ENCODE measurements at regions not wholly inside any gene's neighbourhood (a gene's known extent, or its start where the extent isn't known, plus 50 kb on each side); places are given as distances from the start of the nearest gene placed in this dataset.

DNA sequence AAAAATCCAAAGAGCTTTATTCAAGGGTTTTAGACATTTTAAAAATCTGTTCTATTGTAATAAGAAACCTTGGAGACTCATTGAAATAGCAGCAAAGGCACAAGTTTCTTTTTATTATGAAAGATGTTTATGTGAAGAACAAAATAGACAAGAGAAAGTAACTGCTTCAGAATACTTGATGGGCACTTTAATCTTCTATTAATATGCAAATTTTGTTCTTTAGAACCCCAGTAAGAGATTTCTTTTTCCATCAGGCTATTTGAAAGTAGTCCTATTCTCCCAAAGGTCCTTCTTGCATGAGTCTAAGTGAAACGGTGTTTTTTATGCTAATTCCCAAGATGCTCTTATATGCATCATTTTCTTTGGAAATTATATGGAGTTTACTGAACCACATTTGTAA lies 602.0 kb downstream of the EFNA5 start:
- no peaks in the 10 kb centered on the region for H3K4me1 ChIP-seq
- no peaks in the 10 kb centered on the region for H3K36me3 ChIP-seq (ENCODE audit: insufficient read depth in 1 of 2, low read depth in 1 of 2)
- no peak overlapping the region for H3K27ac ChIP-seq
- DNase-seq (no peak), ATAC-seq (no peak)
- intact Hi-C loops (cut with DNase I): no loop called here
- no peaks in the 10 kb centered on the region for H3K9me3 ChIP-seq
- TF ChIP-seq, protein P1, sequence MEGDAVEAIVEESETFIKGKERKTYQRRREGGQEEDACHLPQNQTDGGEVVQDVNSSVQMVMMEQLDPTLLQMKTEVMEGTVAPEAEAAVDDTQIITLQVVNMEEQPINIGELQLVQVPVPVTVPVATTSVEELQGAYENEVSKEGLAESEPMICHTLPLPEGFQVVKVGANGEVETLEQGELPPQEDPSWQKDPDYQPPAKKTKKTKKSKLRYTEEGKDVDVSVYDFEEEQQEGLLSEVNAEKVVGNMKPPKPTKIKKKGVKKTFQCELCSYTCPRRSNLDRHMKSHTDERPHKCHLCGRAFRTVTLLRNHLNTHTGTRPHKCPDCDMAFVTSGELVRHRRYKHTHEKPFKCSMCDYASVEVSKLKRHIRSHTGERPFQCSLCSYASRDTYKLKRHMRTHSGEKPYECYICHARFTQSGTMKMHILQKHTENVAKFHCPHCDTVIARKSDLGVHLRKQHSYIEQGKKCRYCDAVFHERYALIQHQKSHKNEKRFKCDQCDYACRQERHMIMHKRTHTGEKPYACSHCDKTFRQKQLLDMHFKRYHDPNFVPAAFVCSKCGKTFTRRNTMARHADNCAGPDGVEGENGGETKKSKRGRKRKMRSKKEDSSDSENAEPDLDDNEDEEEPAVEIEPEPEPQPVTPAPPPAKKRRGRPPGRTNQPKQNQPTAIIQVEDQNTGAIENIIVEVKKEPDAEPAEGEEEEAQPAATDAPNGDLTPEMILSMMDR (IDR thresholded peaks at IDR 0.05): no peak
- WGBS, 3 donors: 17 to 31% (median 24%) methylated on average over 1 of the region's 1 CpG
- no peaks in the 10 kb centered on the region for H3K27me3 ChIP-seq (ENCODE audit: insufficient read depth in 3 of 3, low read length in 2 of 3)
- H3K4me3 ChIP-seq: no peak overlapping the region

DNA sequence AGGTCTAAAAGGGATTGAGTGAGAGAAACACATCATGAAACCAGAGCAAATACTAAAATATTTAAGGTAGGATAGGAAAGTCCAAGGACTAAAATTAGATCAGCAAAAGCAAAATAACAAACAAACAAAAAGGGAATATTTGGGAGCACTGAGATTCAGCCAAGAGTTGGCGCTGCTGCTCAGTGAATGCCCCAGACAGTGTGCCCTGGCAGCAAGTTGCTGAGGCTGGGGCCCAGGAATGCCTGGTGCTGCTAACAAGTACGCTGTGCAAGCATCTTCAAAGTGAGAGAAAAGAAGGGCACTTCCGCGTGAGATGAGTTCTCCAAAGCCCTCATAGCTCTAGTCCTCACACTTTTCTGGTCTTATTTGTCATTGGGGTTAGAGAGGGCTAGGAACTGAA lies 603.3 kb downstream of the EFNA5 start:
- DNase-seq: no peak
- ATAC-seq: peak in 3 of 4 donors; percentile 50 to 69 (median 58)
- Histone ChIP-seq H3K4me1 (no peaks in the 10 kb centered on the region), H3K9me3 (no peaks in the 10 kb centered on the region), H3K4me3 (no peak overlapping the region), H3K27ac (no peak overlapping the region), H3K36me3 (ENCODE audit: insufficient read depth in 1 of 2, low read depth in 1 of 2) (no peaks in the 10 kb centered on the region), H3K27me3 (ENCODE audit: insufficient read depth in 3 of 3, low read length in 2 of 3) (no peaks in the 10 kb centered on the region)
- intact Hi-C loops (cut with DNase I): no loop called here
- WGBS, 3 donors: 34 to 80% (median 41%) methylated on average over 4 of the region's 4 CpGs
- TF ChIP-seq, protein P1 (IDR thresholded peaks at IDR 0.05): no peak

- no peaks in the 10 kb centered on the region for H3K36me3 ChIP-seq (ENCODE audit: insufficient read depth in 1 of 2, low read depth in 1 of 2)
- peaks cover 1% of the 10 kb centered on the region for H3K4me1 ChIP-seq
- H3K27me3 ChIP-seq (ENCODE audit: insufficient read depth in 3 of 3, low read length in 2 of 3): no peaks in the 10 kb centered on the region
- no peak overlapping the region for H3K4me3 ChIP-seq
- no peaks in the 10 kb centered on the region for H3K9me3 ChIP-seq
- no peak for DNase-seq
- TF ChIP-seq, protein P1 (IDR thresholded peaks at IDR 0.05): no peak
- no peak for ATAC-seq
- no peak overlapping the region for H3K27ac ChIP-seq
- intact Hi-C loops (cut with DNase I): no loop called here
Observed at GRCh38 chr5:107063511-107063910, 607.2 kb downstream of the EFNA5 start.

DNA sequence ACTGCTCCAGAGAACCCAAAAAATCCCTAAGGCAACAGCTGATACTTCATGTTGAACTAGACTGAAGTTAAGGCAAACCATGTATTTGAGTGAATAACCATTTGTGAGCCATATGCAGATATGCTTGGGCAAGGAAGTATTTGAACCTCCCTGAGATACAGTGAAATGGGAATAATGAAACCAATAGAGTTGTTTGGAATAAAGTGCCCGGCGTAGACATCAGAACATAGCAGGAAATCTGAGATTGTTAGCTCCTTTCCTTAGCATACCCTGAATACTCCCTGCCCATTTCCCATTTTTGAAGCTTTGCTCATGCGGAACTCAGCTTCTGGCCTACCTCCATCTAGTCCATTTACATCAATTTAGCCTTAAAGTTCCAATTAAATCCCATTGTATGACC lies 611.9 kb downstream of the EFNA5 start:
- H3K4me1 ChIP-seq: peaks cover 10% of the 10 kb centered on the region
- 71 to 78% (median 73%) methylated on average over 3 of the region's 3 CpGs for WGBS, 3 donors
- ATAC-seq: peak in 1 of 4 donors; percentile 3
- TF ChIP-seq, protein P1 (IDR thresholded peaks at IDR 0.05): no peak
- DNase-seq: no peak
- no peaks in the 10 kb centered on the region for H3K27me3 ChIP-seq (ENCODE audit: insufficient read depth in 3 of 3, low read length in 2 of 3)
- H3K36me3 ChIP-seq (ENCODE audit: insufficient read depth in 1 of 2, low read depth in 1 of 2): no peaks in the 10 kb centered on the region
- H3K27ac ChIP-seq: peak overlapping the region; percentile 2
- H3K9me3 ChIP-seq: no peaks in the 10 kb centered on the region
- H3K4me3 ChIP-seq: no peak overlapping the region
- intact Hi-C loops (cut with DNase I): no loop called here

DNA sequence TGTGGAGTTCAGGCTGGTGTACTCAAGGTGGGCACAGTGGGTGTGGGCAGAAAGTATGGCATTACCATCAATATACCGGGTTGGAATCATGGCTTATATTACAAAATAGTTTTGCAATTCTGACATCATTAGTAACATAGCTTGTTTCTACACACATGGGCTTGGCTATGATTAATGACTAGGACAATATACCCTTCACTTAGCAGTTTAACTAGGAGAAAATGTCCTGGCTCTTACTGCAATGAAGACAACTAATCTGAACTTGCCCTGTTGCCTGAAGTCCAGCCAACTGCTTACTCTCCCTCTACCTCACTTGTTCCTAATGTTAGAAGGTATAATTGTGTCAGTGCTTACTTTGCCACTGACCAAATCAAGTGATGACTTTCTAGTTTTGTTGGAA lies 612.5 kb downstream of the EFNA5 start:
- 30 to 53% (median 38%) methylated on average over 1 of the region's 1 CpG for WGBS, 3 donors

More for the DNA sequence above, 612.5 kb downstream of the EFNA5 start:
- Histone ChIP-seq H3K27ac (peak overlapping the region; percentile 2), H3K4me1 (peaks cover 10% of the 10 kb centered on the region), H3K4me3 (no peak overlapping the region), H3K27me3 (ENCODE audit: insufficient read depth in 3 of 3, low read length in 2 of 3) (no peaks in the 10 kb centered on the region), H3K9me3 (no peaks in the 10 kb centered on the region), H3K36me3 (ENCODE audit: insufficient read depth in 1 of 2, low read depth in 1 of 2) (no peaks in the 10 kb centered on the region)
- DNase-seq (no peak), ATAC-seq (peak; percentile 52 to 95 (median 94))
- intact Hi-C loops (cut with DNase I): no loop called here
- TF ChIP-seq, protein P1 (IDR thresholded peaks at IDR 0.05): no peak
